GM12878 (cell line): ENCODE measurements at regions not wholly inside any gene's neighbourhood (a gene's known extent, or its start where the extent isn't known, plus 50 kb on each side); places are given as distances from the start of the nearest gene placed in this dataset.

Experiments
- ATAC-seq: fragments of 200-7000 bp; cut with Tn5 transposase; 3 replicates; pipeline ENCODE4 v1.9.1; 2020; ENCODE audit warnings: mild to moderate bottlenecking, moderate library complexity
- BruUV-seq: library from RNA; stranded (reverse); fragments of 400-500 nt; replicated peaks from 2 replicates; lab custom pipeline; 2021; lab: Mats Ljungman, UMichigan
- CTCF ChIA-PET: fragments of 300-600 bp; sonication (Branson Sonifier 250); formaldehyde crosslinking; extraction: SDS; loops from one replicate; lab custom pipeline; 2021; ENCODE audit warnings: inconsistent platforms; lab: Yijun Ruan, JAX
- POLR2A ChIA-PET: fragments of 350-600 bp; formaldehyde crosslinking; extraction: SDS; loops from one replicate; lab custom pipeline; 2021; ENCODE audit warnings: inconsistent platforms; lab: Charles Lee
- RAD21 ChIA-PET: fragments of 300-600 bp; sonication (Branson Sonifier 250); formaldehyde crosslinking; loops from one replicate; lab custom pipeline; 2023; ENCODE audit warnings: antibody characterized with exemption; ENCODE audit not compliant: unreplicated experiment; lab: Charles Lee
- SMC1A ChIA-PET: fragments of 300-600 bp; sonication (Branson Sonifier 250); formaldehyde crosslinking; loops from one replicate; lab custom pipeline; 2023; ENCODE audit not compliant: unreplicated experiment, uncharacterized antibody; lab: Charles Lee
- DNase-seq: peaks from one replicate; pipeline ENCODE4 v3.0.0-alpha.2; 2011; ENCODE audit warnings: low read depth, low spot score
- FAIRE-seq: peaks from 3 replicates; lab custom pipeline; 2011; peaks lifted over from hg19 to GRCh38; lab: Jason Lieb, UNC
- H2AFZ ChIP-seq: 2 replicates; pipeline ENCODE4 v1.6.0; 2011; ENCODE audit warnings: low read depth, low read length, control low read depth; ENCODE audit not compliant: control insufficient read depth
- H3K27ac ChIP-seq: 2 replicates; pipeline ENCODE4 v1.5.1; 2011; ENCODE audit warnings: control low read depth; ENCODE audit not compliant: control insufficient read depth, insufficient read depth
- H3K27me3 ChIP-seq, 2 experiments: replicated peaks in 1 of 2; 2 replicates each; pipeline versions ENCODE4 v1.6.0 to v1.6.1; 2011; ENCODE audit warnings: low read length in 1 of 2; ENCODE audit not compliant: control insufficient read depth in 2 of 2, insufficient read depth in 2 of 2
- H3K36me3 ChIP-seq, 2 experiments: 2 replicates each; pipeline ENCODE4 v1.5.1; 2011; ENCODE audit warnings: low read length in 1 of 2; ENCODE audit not compliant: control insufficient read depth in 2 of 2, insufficient read depth in 2 of 2
- H3K4me1 ChIP-seq: 2 replicates; pipeline ENCODE4 v1.6.1; 2011; ENCODE audit warnings: mild to moderate bottlenecking, low read length, moderate library complexity, mixed read lengths; ENCODE audit not compliant: control insufficient read depth, insufficient read depth
- H3K4me2 ChIP-seq: 2 replicates; pipeline ENCODE4 v1.6.0; 2011; ENCODE audit warnings: control low read depth; ENCODE audit not compliant: control insufficient read depth, insufficient read depth
- H3K4me3 ChIP-seq: fragments of 200-600 bp; sonication (generic); 2 replicates; pipeline ENCODE4 v1.5.1; 2016
- H3K79me2 ChIP-seq: 2 replicates; pipeline ENCODE4 v1.6.0; 2011; ENCODE audit warnings: low read length; ENCODE audit not compliant: control insufficient read depth, insufficient read depth
- H3K9ac ChIP-seq: 2 replicates; pipeline ENCODE4 v1.8.0; 2011; ENCODE audit warnings: low read length, control low read depth, mixed read lengths; ENCODE audit not compliant: control insufficient read depth, insufficient read depth
- H3K9me3 ChIP-seq: replicated peaks from 3 replicates; pipeline ENCODE4 v1.5.1; 2011; ENCODE audit warnings: mild to moderate bottlenecking, low read length; ENCODE audit not compliant: control insufficient read depth, insufficient read depth
- H4K20me1 ChIP-seq: 2 replicates; pipeline ENCODE4 v1.6.0; 2011; ENCODE audit not compliant: control insufficient read depth, insufficient read depth
- ATF2 ChIP-seq: IDR thresholded peaks from 2 replicates; pipeline ENCODE4 v1.6.1; 2012; ENCODE audit warnings: low read length, inconsistent platforms
- BACH1 ChIP-seq: fragments of 450-650 bp; IDR thresholded peaks from 2 replicates; pipeline ENCODE4 v1.6.1; 2017; ENCODE audit warnings: mild to moderate bottlenecking, borderline replicate concordance
- CBX5 ChIP-seq: sonication (generic); IDR thresholded peaks from 2 replicates; pipeline ENCODE4 v1.6.1; 2016; ENCODE audit warnings: low read depth, moderate library complexity, mild to moderate bottlenecking, inconsistent platforms
- CTCF ChIP-seq, 3 experiments: IDR thresholded peaks in 2 of 3; conservative IDR thresholded peaks in 1 of 3; 2 replicates each; pipeline ENCODE4 v1.5.1; 2011; ENCODE audit warnings: low read depth in 3 of 3, low read length in 3 of 3, mild to moderate bottlenecking in 3 of 3, control low read depth in 2 of 3, moderate library complexity in 2 of 3, inconsistent platforms in 1 of 3, mixed read lengths in 1 of 3; ENCODE audit not compliant: control insufficient read depth in 2 of 3, insufficient read depth in 1 of 3; ENCODE audit errors: extremely low read depth in 1 of 3
- IKZF2 ChIP-seq, 2 experiments: fragments of 450-650 bp; IDR thresholded peaks; 2 replicates each; pipeline ENCODE4 v1.6.1; 2017; ENCODE audit warnings: mild to moderate bottlenecking in 2 of 2, moderate library complexity in 2 of 2
- JUND ChIP-seq: IDR thresholded peaks from 2 replicates; pipeline ENCODE4 v1.6.1; 2012; ENCODE audit warnings: low read depth, mild to moderate bottlenecking, low read length, improper control_type of control experiment, moderate library complexity
- KLF5 ChIP-seq: fragments of 450-650 bp; IDR thresholded peaks from 2 replicates; pipeline ENCODE4 v1.6.1; 2014; ENCODE audit warnings: mild to moderate bottlenecking; ENCODE audit not compliant: partially characterized antibody
- MYB ChIP-seq: fragments of 150-350 bp; IDR thresholded peaks from 2 replicates; pipeline ENCODE4 v1.6.1; 2014; ENCODE audit warnings: mild to moderate bottlenecking, low read depth, low read length, borderline replicate concordance
- NBN ChIP-seq: fragments of 450-650 bp; IDR thresholded peaks from 2 replicates; pipeline ENCODE4 v1.6.1; 2016
- NRF1 ChIP-seq: conservative IDR thresholded peaks from 2 replicates; pipeline ENCODE4 v1.6.1; 2011; ENCODE audit warnings: mild to moderate bottlenecking, low read depth, low read length, improper control_type of control experiment
- RAD21 ChIP-seq: IDR thresholded peaks from 2 replicates; pipeline ENCODE4 v1.6.1; 2011; ENCODE audit warnings: mild to moderate bottlenecking, low read depth, low read length, moderate library complexity; ENCODE audit not compliant: insufficient read depth
- SIX5 ChIP-seq: IDR thresholded peaks from 2 replicates; pipeline ENCODE4 v1.6.1; 2011; ENCODE audit warnings: mild to moderate bottlenecking, low read depth, low read length, moderate library complexity; ENCODE audit not compliant: severe bottlenecking
- TCF3 ChIP-seq: IDR thresholded peaks from 2 replicates; pipeline ENCODE4 v1.6.1; 2012; ENCODE audit warnings: low read depth, mild to moderate bottlenecking, low read length, borderline replicate concordance; ENCODE audit not compliant: insufficient read depth
- ZBTB4 ChIP-seq: fragments of 450-650 bp; formaldehyde crosslinking; IDR thresholded peaks from 2 replicates; pipeline ENCODE4 v1.4.0; 2022; ENCODE audit warnings: mild to moderate bottlenecking, moderate library complexity
- ZNF384 ChIP-seq: IDR thresholded peaks from 2 replicates; pipeline ENCODE4 v1.6.1; 2012; ENCODE audit warnings: low read depth, mild to moderate bottlenecking, low read length, improper control_type of control experiment, borderline replicate concordance
- in situ Hi-C: fragments of 300-500 bp; cut with MboI; formaldehyde crosslinking; loops from 9 replicates; pipeline ENCODE4 v1.14.3; 2018; ENCODE audit warnings: mixed read lengths
- intact Hi-C: fragments of 100-400 bp; cut with micrococcal nuclease; formaldehyde crosslinking; loops from one replicate; pipeline ENCODE4 v1.14.2; 2022; ENCODE audit not compliant: unreplicated experiment

GRCh38 chr4:116500225-116500624 is 585.2 kb downstream of the TRAM1L1 start (continued):
- TF ChIP-seq CTCF (IDR thresholded peaks at IDR 0.05 in 2 of 3, conservative IDR thresholded peaks at IDR 0.05 in 1 of 3; ENCODE audit: control insufficient read depth in 2 of 3, extremely low read depth in 1 of 3, insufficient read depth in 1 of 3, low read depth in 3 of 3, low read length in 3 of 3) (no peak), ZNF384 (no peak)

- ChIA-PET SMC1A (no interaction called here), RAD21 (no interaction called here), POLR2A (no interaction called here), CTCF (no interaction called here)
- no peak overlapping the region for H3K9ac ChIP-seq
- no peak overlapping the region for H3K4me3 ChIP-seq
- in situ Hi-C loops: no loop called here
- H3K27me3 ChIP-seq: no peaks in the 10 kb centered on the region
- no peak overlapping the region for H2AFZ ChIP-seq
- no peak overlapping the region for H3K27ac ChIP-seq
- DNase-seq (no peak), ATAC-seq (no peak), FAIRE-seq (no peak)
- no peaks in the 10 kb centered on the region for H3K9me3 ChIP-seq
- no peak for TF ChIP-seq SIX5
- TF ChIP-seq RAD21: no peak
- no peak for TF ChIP-seq CBX5
- TF ChIP-seq BACH1: no peak
- TF ChIP-seq JUND: no peak
- no peak for TF ChIP-seq CTCF (IDR thresholded peaks at IDR 0.05 in 2 of 3, conservative IDR thresholded peaks at IDR 0.05 in 1 of 3; ENCODE audit: control insufficient read depth in 2 of 3, extremely low read depth in 1 of 3, insufficient read depth in 1 of 3, low read depth in 3 of 3, low read length in 3 of 3)
- no peak for TF ChIP-seq KLF5
- TF ChIP-seq NBN: no peak
- TF ChIP-seq MYB: no peak
- TF ChIP-seq ZBTB4 (CRISPR knock-in tag): no peak
- no peak for TF ChIP-seq NRF1
- TF ChIP-seq IKZF2 (IDR thresholded peaks at IDR 0.05): no peak
- no peak for TF ChIP-seq ATF2
- no peak for TF ChIP-seq TCF3
- no peaks in the 10 kb centered on the region for H3K36me3 ChIP-seq
- BruUV-seq: no TSS peak
- H3K79me2 ChIP-seq: no peaks in the 10 kb centered on the region
- no peak overlapping the region for H3K4me2 ChIP-seq
- H3K4me1 ChIP-seq: no peaks in the 10 kb centered on the region
- intact Hi-C loops: no loop called here
- H4K20me1 ChIP-seq: no peaks in the 10 kb centered on the region
These were observed 595.6 kb downstream of the TRAM1L1 start for GRCh38 chr4:116489739-116490138.
